ENCODE measurements at regions not wholly inside any gene's neighbourhood (a gene's known extent, or its start where the extent isn't known, plus 50 kb on each side); places are given as distances from the start of the nearest gene placed in this dataset.
"Not testable (repeated sequence)": the region's sequence is repeated elsewhere in the genome, so short reads cannot be mapped to it uniquely, and the experiment has no call there.

DNA sequence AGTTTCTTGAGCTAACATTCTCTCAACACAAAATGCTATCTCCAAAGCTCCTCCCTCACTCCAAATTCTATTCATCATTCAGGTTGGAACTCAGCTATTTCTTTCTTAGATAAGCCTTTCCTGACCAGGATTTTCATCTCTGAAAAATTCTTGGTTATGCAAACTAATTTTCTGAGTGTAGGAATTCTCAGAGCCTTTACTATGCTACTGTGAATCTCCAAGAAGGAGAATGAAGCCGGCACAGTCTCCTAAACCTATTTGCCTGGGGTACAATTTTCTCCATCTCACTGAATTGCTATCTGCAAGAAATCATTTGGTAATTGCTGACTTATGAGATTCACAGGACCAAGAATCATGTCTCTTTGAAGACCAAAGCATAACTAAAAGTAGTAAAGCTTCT is 325.9 kb upstream of the ESRRG start:
- H3K36me3 Mint-ChIP-seq: no peaks in the 10 kb centered on the region
- H3K4me3 ChIP-seq (ENCODE audit: control insufficient read depth in 1 of 2, extremely low read depth in 1 of 2, low read length in 1 of 2): no peak overlapping the region
- H3K27ac ChIP-seq (ENCODE audit: low read length): no peak overlapping the region
- peaks cover 0 to 1% of the 10 kb centered on the region in 2 donors for H3K27me3 Mint-ChIP-seq
- no peak overlapping the region for H3K4me3 Mint-ChIP-seq
- CTCF ChIA-PET: no interaction called here
- no peaks in the 10 kb centered on the region for H3K4me1 Mint-ChIP-seq
- no peaks in the 10 kb centered on the region for H3K27me3 ChIP-seq (replicated peaks in 1 of 2; ENCODE audit: control insufficient read depth in 2 of 2, extremely low read depth in 1 of 2, insufficient read depth in 2 of 2, low read length in 1 of 2)
- POLR2A ChIA-PET: no interaction called here
- no peaks in the 10 kb centered on the region for H3K9me3 ChIP-seq
- peaks cover 0 to 15% (median 0%) of the 10 kb centered on the region in 3 donors for H3K9me3 Mint-ChIP-seq
- H3K27ac Mint-ChIP-seq: no peak overlapping the region
- no peaks in the 10 kb centered on the region for H3K4me1 ChIP-seq (ENCODE audit: control insufficient read depth in 1 of 2, extremely low read depth in 1 of 2, insufficient read depth in 2 of 2, low read length in 2 of 2)
- no peaks in the 10 kb centered on the region for H3K36me3 ChIP-seq (ENCODE audit: control insufficient read depth in 2 of 2, extremely low read depth in 1 of 2, insufficient read depth in 1 of 2, low read length in 1 of 2)
- ATAC-seq (replicated peaks in 1 of 4) (no peak), DNase-seq (no peak)
- no CpG with 5 or more reads among the region's 1 CpG for WGBS (ENCODE audit: insufficient coverage)

DNA sequence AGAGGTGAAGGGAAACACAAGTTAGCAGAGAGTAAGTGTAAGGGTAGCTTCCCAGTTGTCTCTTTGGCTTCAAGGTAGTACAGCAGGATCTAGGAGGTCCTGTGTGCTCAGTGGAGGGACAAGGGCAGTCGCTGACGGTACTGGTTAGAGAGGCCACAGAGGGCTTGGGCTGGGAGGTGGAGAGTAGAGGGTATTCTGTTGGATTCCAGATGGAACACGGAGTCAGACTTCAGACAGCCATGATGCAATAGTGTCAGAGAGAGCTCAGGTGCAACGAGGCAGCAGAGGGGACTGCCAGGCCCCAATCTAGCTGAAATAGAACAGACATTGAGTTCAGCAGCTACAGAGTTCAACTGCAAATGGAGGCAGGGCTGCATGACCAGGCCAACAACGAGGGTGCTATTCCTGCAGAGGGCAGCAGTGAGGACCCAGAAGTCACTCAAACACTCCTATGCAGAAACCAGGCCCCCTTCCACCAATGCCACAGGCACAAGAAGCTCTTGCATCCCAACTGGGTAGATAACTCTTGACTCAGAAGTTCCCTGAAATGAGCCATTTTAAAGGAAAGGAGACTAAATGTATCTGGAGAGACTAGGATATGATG is 325.0 kb upstream of the ESRRG start:
- ATAC-seq (replicated peaks in 1 of 4) (no peak), DNase-seq (no peak)
- no peak overlapping the region for H3K4me3 ChIP-seq (ENCODE audit: control insufficient read depth in 1 of 2, extremely low read depth in 1 of 2, low read length in 1 of 2)
- H3K36me3 Mint-ChIP-seq: no peaks in the 10 kb centered on the region
- no peak overlapping the region for H3K27ac ChIP-seq (ENCODE audit: low read length)
- POLR2A ChIA-PET: no interaction called here
- H3K9me3 ChIP-seq: no peaks in the 10 kb centered on the region
- no peaks in the 10 kb centered on the region for H3K4me1 Mint-ChIP-seq
- no peak overlapping the region for H3K27ac Mint-ChIP-seq
- WGBS (ENCODE audit: insufficient coverage): 60% methylated on average over 4 of the region's 5 CpGs
- peaks cover 0 to under 1% of the 10 kb centered on the region in 2 donors for H3K27me3 Mint-ChIP-seq
- no peaks in the 10 kb centered on the region for H3K27me3 ChIP-seq (replicated peaks in 1 of 2; ENCODE audit: control insufficient read depth in 2 of 2, extremely low read depth in 1 of 2, insufficient read depth in 2 of 2, low read length in 1 of 2)
- CTCF ChIA-PET: no interaction called here
- no peaks in the 10 kb centered on the region for H3K36me3 ChIP-seq (ENCODE audit: control insufficient read depth in 2 of 2, extremely low read depth in 1 of 2, insufficient read depth in 1 of 2, low read length in 1 of 2)
- no peak overlapping the region for H3K4me3 Mint-ChIP-seq
- peaks cover 0 to 15% (median 0%) of the 10 kb centered on the region in 3 donors for H3K9me3 Mint-ChIP-seq
- H3K4me1 ChIP-seq (ENCODE audit: control insufficient read depth in 1 of 2, extremely low read depth in 1 of 2, insufficient read depth in 2 of 2, low read length in 2 of 2): no peaks in the 10 kb centered on the region

DNA sequence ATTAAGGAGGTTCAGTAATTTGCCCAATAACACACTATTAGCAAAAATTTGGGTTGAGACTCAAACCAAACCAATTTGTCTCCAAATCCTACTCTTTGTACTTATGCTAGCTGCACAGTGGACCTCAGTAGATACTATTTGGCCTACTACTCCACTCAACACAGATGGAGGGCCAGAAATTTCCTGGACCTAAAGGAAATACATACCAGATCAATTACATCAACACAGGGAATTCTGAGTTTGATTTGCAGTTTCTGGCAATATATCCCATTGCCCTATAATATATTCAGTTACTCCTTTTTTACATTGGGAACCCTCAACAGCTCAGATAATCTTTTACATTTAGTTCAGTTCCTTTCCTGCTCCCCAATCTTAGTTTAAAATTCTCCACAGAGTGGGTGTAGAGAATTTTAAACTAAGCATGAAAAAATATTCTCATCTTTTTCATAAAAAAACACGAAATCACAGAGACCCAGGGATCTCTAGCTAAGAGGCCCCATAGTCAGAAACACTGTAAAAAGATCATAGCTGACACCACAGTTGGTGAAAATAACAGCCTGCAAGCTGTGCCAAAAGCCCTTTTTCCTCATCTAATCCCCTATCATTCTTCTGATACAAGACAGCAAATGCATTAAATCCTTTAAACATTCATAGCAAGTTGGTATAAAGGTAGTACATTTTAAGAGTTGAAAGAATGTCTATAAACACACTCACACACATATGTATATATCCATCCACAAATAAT is 317.7 kb upstream of the ESRRG start:
- Mint-ChIP-seq H3K4me3 (no peak overlapping the region), H3K27me3 (no peaks in the 10 kb centered on the region), H3K36me3 (no peaks in the 10 kb centered on the region), H3K9me3 (peaks cover 12 to 39% (median 19%) of the 10 kb centered on the region in 3 donors), H3K27ac (no peak overlapping the region), H3K4me1 (no peaks in the 10 kb centered on the region)
- ATAC-seq (replicated peaks in 1 of 4) (no peak), DNase-seq (no peak)
- ChIA-PET POLR2A (interaction anchor here in 1 of 2 donors (1.2 kb wide), 1 partner anchor 18 kb away, joined by 3 read pairs; no protein-coding TSS in a partner anchor), CTCF (no interaction called here)
- Histone ChIP-seq H3K27ac (ENCODE audit: low read length) (no peak overlapping the region), H3K27me3 (replicated peaks in 1 of 2; ENCODE audit: control insufficient read depth in 2 of 2, extremely low read depth in 1 of 2, insufficient read depth in 2 of 2, low read length in 1 of 2) (no peaks in the 10 kb centered on the region), H3K9me3 (no peaks in the 10 kb centered on the region), H3K4me3 (ENCODE audit: control insufficient read depth in 1 of 2, extremely low read depth in 1 of 2, low read length in 1 of 2) (no peak overlapping the region), H3K4me1 (ENCODE audit: control insufficient read depth in 1 of 2, extremely low read depth in 1 of 2, insufficient read depth in 2 of 2, low read length in 2 of 2) (no peaks in the 10 kb centered on the region), H3K36me3 (ENCODE audit: control insufficient read depth in 2 of 2, extremely low read depth in 1 of 2, insufficient read depth in 1 of 2, low read length in 1 of 2) (no peaks in the 10 kb centered on the region)
- WGBS (ENCODE audit: insufficient coverage): 80% methylated on average over 1 of the region's 1 CpG

DNA sequence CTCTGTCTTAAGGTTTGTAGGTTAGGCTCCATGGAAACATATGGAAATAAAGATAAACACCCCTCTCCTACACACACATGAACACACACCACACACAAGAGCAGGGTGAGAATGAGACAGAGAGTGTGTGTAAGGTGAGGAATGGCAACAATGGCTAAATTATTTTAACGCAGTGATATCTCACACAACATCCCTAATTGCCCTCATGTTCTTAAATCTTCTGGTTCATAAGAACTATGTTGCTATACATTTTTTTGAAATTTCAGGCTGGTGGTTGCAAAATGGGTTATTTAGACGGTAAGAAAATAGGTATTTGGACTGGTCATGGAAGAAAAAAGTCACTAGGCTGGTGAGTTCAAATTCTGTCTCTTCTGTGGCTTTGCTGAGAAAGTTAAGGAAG is 316.7 kb upstream of the ESRRG start:
- Mint-ChIP-seq H3K36me3 (no peaks in the 10 kb centered on the region), H3K27ac (no peak overlapping the region), H3K27me3 (no peaks in the 10 kb centered on the region), H3K4me3 (no peak overlapping the region), H3K9me3 (peaks cover 12 to 39% (median 19%) of the 10 kb centered on the region in 3 donors), H3K4me1 (no peaks in the 10 kb centered on the region)
- ATAC-seq (replicated peaks in 1 of 4): no peak
- no peaks in the 10 kb centered on the region for H3K36me3 ChIP-seq (ENCODE audit: control insufficient read depth in 2 of 2, extremely low read depth in 1 of 2, insufficient read depth in 1 of 2, low read length in 1 of 2)
- H3K27ac ChIP-seq (ENCODE audit: low read length): no peak overlapping the region
- no peak overlapping the region for H3K4me3 ChIP-seq (ENCODE audit: control insufficient read depth in 1 of 2, extremely low read depth in 1 of 2, low read length in 1 of 2)
- H3K27me3 ChIP-seq (replicated peaks in 1 of 2; ENCODE audit: control insufficient read depth in 2 of 2, extremely low read depth in 1 of 2, insufficient read depth in 2 of 2, low read length in 1 of 2): no peaks in the 10 kb centered on the region
- WGBS (ENCODE audit: insufficient coverage): 50% methylated on average over 1 of the region's 2 CpGs
- H3K9me3 ChIP-seq: no peaks in the 10 kb centered on the region
- DNase-seq: no peak
- H3K4me1 ChIP-seq (ENCODE audit: control insufficient read depth in 1 of 2, extremely low read depth in 1 of 2, insufficient read depth in 2 of 2, low read length in 2 of 2): no peaks in the 10 kb centered on the region
- ChIA-PET POLR2A (interaction anchor here in 1 of 2 donors (1.2 kb wide), 1 partner anchor 19 kb away, joined by 3 read pairs; no protein-coding TSS in a partner anchor), CTCF (no interaction called here)

DNA sequence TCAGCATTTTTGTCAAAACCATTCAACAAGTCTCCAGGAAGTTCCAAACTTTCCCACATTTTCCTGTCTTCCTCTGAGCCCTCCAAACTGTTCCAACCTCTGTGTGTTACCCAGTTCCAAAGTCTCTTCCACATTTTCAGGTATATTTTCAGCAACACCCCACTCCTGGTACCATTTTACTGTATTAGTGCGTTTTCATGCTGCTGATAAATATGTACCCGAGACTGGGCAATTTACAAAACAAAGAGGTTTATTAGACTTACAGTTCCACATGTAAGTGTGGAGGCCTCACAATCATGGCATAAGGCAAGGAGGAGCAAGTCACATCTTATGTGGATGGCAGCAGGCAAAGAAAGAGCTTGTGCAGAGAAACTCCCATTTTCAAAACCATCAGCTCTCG is 315.9 kb upstream of the ESRRG start:
- H3K27ac ChIP-seq (ENCODE audit: low read length); H3K27me3 Mint-ChIP-seq; POLR2A ChIA-PET; H3K4me3 ChIP-seq (ENCODE audit: control insufficient read depth in 1 of 2, extremely low read depth in 1 of 2, low read length in 1 of 2); DNase-seq; H3K36me3 Mint-ChIP-seq; ATAC-seq (replicated peaks in 1 of 4); H3K4me1 ChIP-seq (ENCODE audit: control insufficient read depth in 1 of 2, extremely low read depth in 1 of 2, insufficient read depth in 2 of 2, low read length in 2 of 2); H3K9me3 ChIP-seq; H3K4me3 Mint-ChIP-seq; H3K4me1 Mint-ChIP-seq; H3K27me3 ChIP-seq (replicated peaks in 1 of 2; ENCODE audit: control insufficient read depth in 2 of 2, extremely low read depth in 1 of 2, insufficient read depth in 2 of 2, low read length in 1 of 2); H3K27ac Mint-ChIP-seq; CTCF ChIA-PET; H3K36me3 ChIP-seq (ENCODE audit: control insufficient read depth in 2 of 2, extremely low read depth in 1 of 2, insufficient read depth in 1 of 2, low read length in 1 of 2): not testable (repeated sequence)
- peaks cover 12 to 39% (median 19%) of the 10 kb centered on the region in 3 donors for H3K9me3 Mint-ChIP-seq
- no CpG with 5 or more reads among the region's 3 CpGs for WGBS (ENCODE audit: insufficient coverage)

DNA sequence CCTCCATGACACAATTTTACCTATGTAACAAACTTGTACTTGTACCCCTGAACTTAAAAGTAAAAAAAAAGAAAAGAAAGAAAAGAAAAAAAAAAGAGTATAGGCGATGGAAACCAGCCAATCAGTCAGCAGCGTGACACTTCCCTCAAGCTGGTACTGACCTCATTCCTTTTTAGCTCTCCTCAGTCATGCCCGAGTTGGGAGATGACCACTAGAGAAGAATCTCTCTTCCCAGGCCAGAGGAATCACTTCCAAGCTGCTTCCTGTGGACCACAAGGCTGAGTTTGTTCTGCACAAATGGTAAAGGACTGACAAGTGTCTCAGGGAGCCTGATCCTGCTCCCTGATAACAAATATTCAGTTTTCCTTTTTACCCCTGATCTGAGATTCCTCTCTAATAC is 313.5 kb upstream of the ESRRG start:
- no peaks in the 10 kb centered on the region for H3K4me1 ChIP-seq (ENCODE audit: control insufficient read depth in 1 of 2, extremely low read depth in 1 of 2, insufficient read depth in 2 of 2, low read length in 2 of 2)
- H3K4me3 Mint-ChIP-seq: no peak overlapping the region

More for the DNA sequence above, 313.5 kb upstream of the ESRRG start:
- CTCF ChIA-PET: no interaction called here
- H3K27me3 ChIP-seq (replicated peaks in 1 of 2; ENCODE audit: control insufficient read depth in 2 of 2, extremely low read depth in 1 of 2, insufficient read depth in 2 of 2, low read length in 1 of 2): no peaks in the 10 kb centered on the region
- H3K4me3 ChIP-seq (ENCODE audit: control insufficient read depth in 1 of 2, extremely low read depth in 1 of 2, low read length in 1 of 2): no peak overlapping the region
- no peaks in the 10 kb centered on the region for H3K36me3 Mint-ChIP-seq
- POLR2A ChIA-PET: no interaction called here
- 40% methylated on average over 1 of the region's 3 CpGs for WGBS (ENCODE audit: insufficient coverage)
- ATAC-seq (replicated peaks in 1 of 4) (no peak), DNase-seq (no peak)
- no peaks in the 10 kb centered on the region for H3K4me1 Mint-ChIP-seq
- H3K27ac Mint-ChIP-seq: no peak overlapping the region
- H3K9me3 ChIP-seq: no peaks in the 10 kb centered on the region
- no peak overlapping the region for H3K27ac ChIP-seq (ENCODE audit: low read length)
- H3K9me3 Mint-ChIP-seq: peaks cover 12 to 39% (median 19%) of the 10 kb centered on the region in 3 donors
- H3K27me3 Mint-ChIP-seq: no peaks in the 10 kb centered on the region
- no peaks in the 10 kb centered on the region for H3K36me3 ChIP-seq (ENCODE audit: control insufficient read depth in 2 of 2, extremely low read depth in 1 of 2, insufficient read depth in 1 of 2, low read length in 1 of 2)

All from T-cell (primary cell).